T-helper 1 cell treated with Interleukin-12 subunit alpha and Interleukin-12 subunit beta and Interleukin-4 antibody, amounts not matched to agents 30 ng/mL and 1 ng/mL, for 36 hours (primary cell): ENCODE measurements at regions not wholly inside any gene's neighbourhood (a gene's known extent, or its start where the extent isn't known, plus 50 kb on each side); places are given as distances from the start of the nearest gene placed in this dataset.
"Not testable (repeated sequence)": the region's sequence is repeated elsewhere in the genome, so short reads cannot be mapped to it uniquely, and the experiment has no call there.

ENCODE experiments used
- intact Hi-C: fragments of 100-400 bp; cut with micrococcal nuclease; formaldehyde crosslinking; loops from one replicate; pipeline ENCODE4 v1.15.1; 2024

DNA sequence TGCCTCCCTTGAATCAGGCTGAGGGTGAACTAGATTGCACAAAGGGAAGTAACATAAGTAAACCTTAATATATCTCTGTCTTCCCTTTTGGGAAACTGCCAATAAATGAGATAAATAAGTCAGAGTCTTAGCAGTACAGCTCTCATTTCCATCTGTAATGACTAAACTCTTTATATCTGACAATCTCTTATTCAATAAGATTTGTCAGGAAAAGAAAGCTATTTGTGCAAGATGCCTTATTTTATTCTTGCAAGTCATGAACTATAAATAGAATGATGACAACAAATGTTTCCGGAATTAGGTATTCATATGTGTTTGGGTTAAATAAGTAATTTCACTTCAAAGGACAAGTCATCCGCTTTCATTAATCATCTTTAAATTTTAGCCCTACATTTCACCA is 229.2 kb downstream of the PTGER3 start:
- intact Hi-C loops = no loop called here

DNA sequence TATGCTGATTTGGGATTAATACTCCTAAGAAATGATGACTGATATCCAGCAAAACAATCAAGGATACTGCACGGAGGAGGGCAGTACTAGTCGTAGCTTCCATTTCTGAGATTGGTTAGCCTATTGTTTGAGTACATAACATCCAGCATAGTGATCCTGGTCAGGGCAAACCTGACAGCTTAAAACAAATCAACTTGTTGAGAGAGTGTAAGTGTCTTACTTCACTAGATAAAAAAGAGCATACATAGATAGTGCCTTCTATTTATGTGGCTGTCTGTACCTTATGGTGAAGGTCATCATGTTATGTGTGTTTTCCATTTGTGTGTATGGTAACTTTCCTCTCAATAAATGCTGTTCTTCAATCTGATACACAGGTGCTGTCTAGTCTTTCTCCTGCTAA is 228.4 kb downstream of the PTGER3 start:
- intact Hi-C loops = no loop called here

DNA sequence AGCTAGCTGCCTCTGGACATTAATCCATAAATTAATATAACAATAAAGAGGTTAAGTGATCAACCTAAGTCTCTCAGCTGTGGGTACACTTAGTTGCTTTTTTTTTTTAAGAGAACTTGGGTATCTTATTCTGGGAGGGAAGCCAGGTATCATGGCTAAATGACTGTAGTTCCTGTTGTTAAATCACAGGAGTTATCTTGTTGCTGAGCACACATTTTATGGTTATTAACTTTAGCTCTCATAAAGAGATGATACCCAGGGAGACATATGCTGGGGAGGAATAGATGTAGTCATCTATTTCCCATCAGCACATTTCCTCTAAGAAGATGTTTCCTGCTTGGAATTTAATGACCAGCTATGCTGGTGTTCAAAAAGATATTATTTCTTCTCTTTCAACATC is 227.8 kb downstream of the PTGER3 start:
- intact Hi-C loops = no loop called here

DNA sequence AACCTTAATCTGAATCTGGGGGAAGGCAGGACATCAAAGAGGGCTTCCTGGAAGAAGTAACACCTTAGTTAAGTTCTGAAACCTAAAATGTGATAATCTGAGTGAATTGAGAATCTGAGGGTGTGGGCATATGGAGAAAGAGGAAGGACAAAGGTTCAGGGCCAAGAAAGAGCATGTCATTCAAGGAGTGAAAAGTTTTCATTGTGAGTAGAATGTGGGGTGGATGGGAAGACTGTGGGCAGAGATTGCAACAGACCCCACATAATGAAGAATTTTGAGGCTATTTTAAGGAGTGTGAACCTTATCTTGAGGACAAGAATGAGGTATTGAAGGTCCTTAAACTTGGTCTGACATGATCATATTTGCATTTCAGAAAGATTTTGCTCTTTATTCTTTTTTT is 227.2 kb downstream of the PTGER3 start:
- intact Hi-C loops = no loop called here

DNA sequence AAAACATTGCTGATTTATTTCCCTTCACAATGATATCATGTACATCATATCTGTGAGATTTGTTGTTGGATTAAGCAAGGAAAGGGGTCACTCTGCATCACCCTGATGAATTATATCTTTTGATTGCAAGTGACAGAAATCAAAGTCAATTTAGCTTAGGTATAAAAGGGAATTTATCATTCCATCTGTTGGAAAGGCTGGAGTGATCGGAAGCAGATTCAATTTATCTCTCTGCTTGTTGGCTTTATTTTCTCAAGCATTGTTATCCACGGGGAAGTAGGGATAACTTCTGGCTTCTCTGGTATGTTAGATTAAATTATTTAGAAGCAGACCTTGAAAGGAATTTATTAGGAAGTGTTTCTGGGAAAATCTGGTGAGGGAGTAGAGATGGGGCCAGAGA is 226.6 kb downstream of the PTGER3 start:
- intact Hi-C loops = no loop called here

DNA sequence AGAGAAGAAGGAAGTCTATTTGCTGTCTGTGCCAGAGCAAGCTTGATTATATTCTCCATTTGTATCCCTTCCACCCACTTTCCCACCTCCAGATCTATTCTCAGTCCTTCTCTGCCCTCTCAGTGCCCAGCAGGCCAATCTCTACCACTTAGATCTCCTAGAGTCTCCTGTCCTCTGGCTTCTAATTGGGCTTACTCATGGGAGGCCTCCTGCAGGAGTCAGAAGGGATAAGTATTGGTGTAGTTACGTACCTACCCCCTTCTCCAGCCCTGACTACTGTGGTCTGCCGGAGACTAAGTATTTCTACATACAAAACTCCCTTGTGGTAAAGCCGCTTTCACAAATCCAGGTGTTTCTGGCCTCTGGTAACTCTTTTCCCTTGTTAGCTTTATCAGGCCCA is 221.2 kb downstream of the PTGER3 start:
- intact Hi-C loops = no loop called here

DNA sequence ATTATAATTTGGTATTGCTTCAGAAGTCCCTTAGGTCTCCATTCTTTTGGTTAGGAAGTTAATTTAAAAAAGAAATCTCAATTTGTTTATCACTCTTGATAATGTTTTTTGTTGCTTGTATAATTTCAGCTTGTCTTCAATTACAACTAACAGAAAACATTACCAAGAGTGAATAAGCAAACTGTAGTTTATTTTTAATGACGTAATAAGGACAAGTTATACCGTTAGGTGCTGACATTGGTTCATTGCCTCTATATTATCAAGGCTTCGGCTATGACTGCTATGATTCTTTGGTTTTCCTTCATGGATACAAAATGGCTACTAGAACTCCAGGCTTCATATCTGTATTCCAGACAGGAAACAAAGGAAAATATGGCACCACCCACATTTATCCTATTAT is 220.6 kb downstream of the PTGER3 start:
- intact Hi-C loops = no loop called here

DNA sequence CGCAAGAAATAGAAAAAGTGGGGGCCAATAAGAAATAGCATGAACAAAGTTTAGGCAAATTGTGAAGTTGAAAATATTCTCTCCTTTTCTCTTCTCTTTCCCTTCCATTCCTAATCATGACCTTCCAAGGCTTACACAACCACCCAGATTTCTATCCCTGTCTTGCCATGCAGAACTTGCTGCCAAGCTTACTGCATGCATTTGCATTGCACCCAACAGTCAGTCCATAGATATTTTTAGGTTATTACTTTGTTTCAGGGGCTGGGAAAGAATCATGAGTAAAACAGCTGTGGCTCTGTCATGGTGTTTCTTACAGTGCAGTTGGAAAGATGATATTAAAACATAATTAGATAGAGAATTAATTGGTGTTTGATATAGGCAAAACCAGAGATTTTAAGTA is 219.4 kb downstream of the PTGER3 start:
- intact Hi-C loops = no loop called here

DNA sequence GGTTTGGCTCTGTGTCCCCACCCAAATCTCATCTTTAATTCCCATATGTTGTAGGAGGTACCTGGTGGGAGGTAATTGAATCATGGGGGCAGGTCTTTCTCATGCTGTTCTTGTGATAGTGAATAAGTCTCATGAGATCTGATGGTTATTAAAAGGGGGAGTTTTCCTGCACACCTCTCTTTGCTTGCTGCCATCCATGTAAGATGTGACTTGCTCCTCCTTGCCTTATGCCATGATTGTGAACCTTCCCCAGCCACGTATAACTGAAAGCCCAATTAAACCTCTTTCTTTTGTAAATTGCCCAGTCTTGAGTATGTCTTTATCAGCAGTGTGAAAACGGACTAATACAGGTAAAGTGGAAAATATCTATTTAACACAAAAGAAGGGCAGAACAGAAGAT is 213.3 kb downstream of the PTGER3 start:
- intact Hi-C loops = not testable (repeated sequence)

DNA sequence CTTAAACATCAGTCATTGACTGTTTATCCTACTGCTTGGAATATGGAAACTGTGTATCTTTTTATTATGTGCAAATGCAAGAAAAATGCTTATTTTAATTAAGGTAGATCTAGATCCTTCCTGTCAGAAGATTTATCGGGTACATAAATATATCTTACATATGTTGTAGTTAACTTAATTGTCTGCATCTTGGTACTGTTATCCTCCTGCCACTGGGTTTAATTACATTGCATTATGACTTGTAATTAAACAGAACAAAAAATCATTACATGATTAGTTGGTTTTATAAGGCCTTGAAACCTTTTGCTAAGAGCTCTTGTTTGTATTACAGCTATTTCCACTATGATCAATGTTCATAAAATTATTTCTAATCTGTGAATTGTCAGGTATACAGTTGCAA is 211.2 kb downstream of the PTGER3 start:
- intact Hi-C loops = no loop called here

DNA sequence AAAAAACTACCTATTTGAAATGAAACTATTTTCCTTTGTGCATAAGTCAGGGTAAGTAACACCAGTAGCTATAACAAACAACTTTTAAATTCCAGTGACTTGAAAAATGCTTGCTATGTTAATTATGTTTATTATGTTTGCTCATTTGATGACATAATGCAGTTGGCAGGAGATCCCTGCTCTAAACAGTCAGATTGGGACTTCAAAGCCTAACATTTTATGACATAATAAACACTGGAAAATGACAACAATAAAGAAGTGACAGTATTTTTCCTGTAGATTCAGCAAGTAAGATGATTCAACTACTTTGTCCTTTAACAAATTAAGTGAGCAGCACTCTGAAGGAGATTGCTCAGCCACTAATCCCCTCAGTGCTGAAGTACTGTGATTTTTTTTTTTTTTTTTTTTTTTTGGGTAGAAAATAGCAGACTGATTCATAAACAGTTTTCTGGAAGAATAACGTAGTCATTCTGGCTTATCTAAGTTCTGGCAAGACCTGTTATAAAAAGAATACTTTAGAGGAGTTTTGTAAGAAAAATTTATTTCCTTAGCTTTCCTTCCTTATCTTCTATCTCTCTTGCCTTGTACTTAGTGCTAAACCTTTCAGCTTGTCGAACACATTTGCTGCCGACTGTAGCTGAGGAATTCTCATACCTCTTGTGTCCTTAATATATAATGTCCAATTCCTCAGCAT is 207.2 kb downstream of the PTGER3 start:
- intact Hi-C loops = no loop called here

DNA sequence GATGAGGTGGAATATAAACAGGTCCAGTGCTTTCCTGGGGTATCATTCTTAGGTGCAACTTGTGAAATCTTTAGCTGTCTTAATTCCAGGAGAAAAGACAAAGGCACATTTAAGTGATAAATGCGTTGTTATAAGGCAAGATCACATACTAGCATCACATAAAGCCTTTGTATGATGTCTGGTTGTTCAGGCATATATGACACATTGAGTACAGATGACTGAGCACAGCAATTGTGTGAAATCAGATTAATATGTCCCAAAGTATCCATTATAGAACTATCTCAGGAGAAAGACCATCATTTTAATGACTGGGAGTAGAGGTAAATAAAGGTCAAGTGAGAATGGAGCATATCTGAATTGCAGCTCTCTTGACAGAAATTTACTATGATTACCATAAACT is 205.1 kb downstream of the PTGER3 start:
- intact Hi-C loops = no loop called here

DNA sequence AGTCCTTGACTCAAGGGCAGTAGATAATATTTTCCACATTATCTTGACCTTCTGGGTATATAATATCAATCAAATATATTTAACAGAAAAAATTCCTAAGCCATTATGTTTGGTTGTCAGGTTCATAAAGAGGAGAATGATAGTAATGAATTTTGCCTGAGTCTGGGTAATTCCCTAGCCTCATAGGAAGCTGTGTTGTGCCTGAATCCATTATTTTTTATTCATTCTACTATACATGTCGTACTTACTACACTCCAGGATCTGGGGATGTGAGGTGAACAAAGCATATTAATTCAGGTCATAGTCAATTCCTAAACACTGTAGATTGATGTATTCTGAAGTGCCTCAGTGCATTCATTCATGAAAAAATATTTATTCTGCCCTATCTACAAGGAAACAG is 204.2 kb downstream of the PTGER3 start:
- intact Hi-C loops = no loop called here

DNA sequence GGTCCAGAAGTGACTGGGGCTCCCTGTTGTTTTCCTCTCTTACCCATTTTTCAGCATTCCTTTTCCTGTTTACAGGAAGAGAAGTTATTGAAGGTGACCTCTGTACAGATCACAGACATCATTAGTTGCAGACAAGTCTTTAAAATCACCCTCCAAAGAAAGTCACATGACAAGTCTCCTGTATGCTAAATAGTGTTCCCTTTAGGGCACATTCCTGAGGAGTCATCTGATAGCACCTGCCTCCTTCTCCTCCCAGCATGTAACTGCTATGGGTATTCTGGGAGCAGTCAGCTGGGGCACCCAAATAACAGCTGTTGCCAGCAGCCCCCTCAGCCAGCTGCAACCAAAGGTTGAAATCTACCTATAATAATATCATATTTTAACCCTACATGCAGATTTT is 200.6 kb downstream of the PTGER3 start:
- intact Hi-C loops = no loop called here

DNA sequence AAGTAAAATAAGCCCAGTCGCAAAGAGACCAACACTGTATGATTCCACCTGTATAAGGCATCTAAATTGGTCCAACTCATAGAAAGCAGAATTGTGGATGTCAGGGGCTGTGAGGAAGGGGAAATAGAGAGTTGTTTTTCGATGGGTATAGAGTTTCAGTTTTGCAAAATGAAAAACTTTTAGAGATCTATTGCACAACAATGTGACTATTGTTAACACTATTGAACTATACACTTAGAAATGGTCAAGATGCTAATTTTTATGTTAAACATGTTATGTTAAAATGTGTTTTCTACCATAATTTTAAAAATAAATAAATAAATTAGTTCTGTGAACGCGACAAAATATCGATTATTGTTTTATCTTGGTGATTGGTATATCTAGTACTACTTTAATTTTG is 192.4 kb downstream of the PTGER3 start:
- intact Hi-C loops = no loop called here

DNA sequence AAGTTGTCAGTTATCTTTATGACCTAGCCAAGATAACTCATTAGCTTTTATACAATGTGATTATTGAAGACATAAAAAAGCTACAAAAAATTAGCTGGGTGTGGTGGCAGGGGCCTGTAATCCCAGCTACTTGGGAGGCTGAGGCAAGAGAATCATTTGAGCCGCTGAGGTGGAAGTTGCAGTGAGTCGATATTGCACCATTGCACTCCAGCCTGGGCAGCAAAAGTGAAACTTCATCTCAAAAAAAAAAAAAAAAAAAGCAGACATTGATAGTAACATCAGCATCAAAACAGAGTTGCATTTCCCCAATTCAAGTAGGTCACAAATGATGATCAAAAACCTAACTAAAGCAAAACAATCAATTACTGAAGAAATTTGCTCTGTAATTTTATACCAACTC is 191.4 kb downstream of the PTGER3 start:
- intact Hi-C loops = no loop called here

DNA sequence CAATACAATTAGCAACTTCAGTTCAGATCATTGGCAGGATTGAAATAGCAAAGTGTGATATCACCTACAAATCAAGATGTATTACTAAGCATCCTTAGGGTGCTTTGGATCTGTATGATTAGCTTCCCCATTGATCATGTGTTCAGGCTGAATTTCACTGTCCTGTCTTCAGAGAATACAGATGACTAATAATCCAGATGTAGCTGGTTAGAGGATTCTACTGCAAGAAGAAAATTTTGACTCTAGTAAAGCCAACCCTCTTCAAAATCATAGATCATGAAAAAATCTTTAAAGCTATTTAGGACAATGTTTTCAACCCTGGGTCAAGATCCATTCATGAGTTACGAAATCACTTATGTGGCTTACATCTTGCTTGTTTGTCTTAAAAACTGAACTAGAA is 184.4 kb downstream of the PTGER3 start:
- intact Hi-C loops = no loop called here

DNA sequence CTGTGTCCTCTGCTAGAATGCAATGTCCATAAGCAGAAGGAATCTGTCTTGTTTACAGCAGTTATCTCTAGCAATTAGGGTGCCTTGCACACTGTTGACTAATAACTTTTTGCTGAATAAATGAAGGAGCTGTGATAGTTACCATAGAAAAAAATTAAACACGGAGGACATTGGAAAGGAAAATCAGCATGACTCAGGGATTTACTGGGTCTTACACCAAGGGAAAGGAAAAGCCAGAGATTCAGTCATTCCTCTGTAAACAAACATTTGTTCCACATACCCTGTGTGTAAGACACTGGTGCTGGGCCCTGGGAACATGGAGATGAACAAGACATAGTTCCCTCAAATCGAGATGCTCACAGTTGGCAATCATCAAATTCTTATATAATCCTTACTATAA is 183.3 kb downstream of the PTGER3 start:
- intact Hi-C loops = no loop called here

DNA sequence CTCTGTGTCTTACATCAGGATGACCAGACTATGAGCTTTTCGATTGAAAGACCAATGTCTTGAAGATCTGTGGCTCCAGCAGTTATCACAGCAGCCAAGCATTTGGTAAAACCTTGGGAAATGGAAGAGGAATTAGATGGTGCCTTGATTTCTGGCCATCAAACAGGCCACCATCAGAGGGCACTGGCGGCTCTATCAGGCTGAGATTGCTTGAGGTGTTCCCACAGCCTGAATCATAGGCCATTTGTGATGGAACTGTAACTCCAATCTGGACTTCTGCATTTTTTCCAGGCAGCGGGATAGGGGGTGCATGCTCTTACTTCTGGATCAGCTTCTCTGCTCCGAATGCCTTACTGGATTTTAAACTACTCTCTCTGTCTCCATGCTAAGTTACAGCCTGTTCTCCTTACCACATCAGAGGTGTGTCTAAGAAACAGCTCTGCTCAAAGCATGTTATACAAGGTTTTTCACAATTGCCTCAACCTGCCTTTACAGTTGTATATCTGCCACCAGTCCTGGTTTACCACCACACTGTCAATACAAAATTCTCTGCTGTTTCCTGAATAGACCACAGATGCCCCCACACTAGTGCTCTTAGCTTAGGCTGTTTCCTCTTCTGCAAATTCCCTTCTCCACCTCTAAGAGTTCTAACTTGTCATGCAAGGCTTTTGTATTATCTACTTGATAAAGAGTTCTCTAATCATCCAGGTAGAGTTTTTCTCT is 180.9 kb downstream of the PTGER3 start:
- intact Hi-C loops = loop anchor here (5.0 kb wide), 1 partner anchor 181 kb away; the partner anchor contains the start of gene PTGER3

DNA sequence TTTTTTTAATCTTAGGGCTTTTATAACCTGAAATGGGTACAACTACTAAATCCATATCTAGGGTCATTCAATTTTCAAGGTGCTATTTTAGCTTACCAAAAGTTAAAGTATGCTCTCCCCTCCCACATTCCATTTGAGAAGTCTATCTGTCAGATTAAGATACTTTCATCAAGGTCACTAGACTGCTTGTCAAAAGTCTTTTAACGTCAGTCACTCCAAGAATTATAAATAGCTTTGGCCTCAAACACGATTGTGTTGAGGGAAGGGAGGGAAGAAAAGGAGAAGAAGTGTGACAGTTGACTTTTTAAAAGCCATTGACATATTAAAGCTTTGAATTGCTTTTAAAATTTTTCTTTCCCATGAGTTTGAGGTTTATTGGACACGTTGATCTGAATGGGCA is 175.8 kb downstream of the PTGER3 start:
- intact Hi-C loops = no loop called here

DNA sequence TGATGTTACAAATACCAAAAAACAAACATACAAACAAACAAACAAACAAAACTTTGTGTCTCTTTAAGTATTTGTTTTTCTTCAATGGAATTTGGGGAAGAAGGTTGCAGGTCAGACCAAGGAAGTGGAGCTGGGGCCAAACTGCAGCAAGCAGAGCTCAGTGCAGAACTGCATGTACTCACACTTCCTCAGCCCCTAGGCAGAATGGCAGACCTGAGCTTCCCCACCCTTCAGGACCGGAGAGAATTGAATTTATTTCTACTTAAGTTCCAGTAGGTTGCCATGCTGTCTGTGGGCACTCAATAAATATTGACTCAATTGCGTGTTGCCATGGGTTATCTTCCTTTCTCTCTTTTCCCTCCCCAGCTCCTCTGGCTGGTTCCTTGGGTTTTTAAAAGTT is 173.6 kb downstream of the PTGER3 start:
- intact Hi-C loops = no loop called here

DNA sequence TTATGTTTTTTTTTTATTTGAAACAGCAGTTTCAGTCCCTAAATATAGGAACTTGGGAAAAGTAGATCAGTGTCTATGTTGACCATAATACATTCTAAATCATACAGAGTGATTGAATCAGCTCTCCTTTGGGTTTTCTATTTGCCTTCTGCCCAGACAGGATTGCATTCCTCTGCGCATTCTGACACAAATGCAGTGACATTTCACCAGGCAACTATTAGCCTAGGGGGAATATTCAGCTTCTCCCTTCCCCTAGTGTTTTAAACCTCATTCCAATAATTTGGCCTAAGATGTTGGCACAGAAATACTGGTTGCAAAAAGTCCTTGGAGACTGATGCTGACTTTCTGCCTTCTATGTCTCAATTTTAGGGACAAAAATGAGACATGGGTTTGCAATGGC is 172.8 kb downstream of the PTGER3 start:
- intact Hi-C loops = no loop called here

DNA sequence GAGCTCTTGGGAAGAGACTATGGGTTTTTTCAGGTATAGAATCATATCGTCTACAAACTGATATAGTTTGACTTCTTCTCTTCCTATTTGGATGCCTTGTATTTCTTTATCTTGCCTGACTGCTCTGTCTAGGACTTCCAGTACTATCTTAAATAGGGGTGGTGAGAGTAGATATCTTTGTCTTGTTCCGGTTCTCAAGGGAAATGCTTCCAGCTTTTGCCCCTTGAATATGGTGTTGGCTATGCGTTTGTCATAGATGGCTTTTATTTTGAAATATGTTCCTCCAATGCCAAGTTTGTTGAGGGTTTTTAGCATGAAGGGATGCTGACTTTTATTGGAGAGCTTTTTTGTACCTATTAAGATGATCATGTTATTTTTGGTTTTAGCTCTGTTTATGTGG is 170.3 kb downstream of the PTGER3 start:
- intact Hi-C loops = no loop called here
